ENCODE measurements at regions not wholly inside any gene's neighbourhood (a gene's known extent, or its start where the extent isn't known, plus 50 kb on each side); places are given as distances from the start of the nearest gene placed in this dataset.
"Not testable (repeated sequence)": the region's sequence is repeated elsewhere in the genome, so short reads cannot be mapped to it uniquely, and the experiment has no call there.

DNA sequence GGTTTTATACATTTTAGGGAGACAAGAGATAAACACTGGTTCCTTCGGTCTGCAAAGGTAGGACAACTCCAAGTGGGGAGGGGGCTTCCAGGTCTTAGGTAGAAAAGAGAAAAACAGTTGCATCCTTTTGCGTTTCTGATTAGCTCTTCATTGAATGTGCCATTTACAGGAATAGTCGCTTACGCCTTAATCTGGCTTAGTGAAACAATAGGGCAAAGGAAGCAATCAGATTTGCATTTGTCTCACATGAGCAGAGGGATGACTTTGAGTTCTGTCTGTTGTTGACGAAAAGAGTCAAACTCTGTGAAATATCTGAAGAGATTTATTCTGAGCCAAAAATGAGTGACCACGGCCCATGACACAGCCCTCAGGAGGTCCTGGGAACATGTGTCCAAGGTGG, 166.0 kb upstream of the ATP10A start:
- no peak overlapping the region for H3K4me3 ChIP-seq (ENCODE audit: low read length)
- H3K9ac ChIP-seq (ENCODE audit: low read depth, low read length), result no peak overlapping the region
- peaks cover 14% of the 10 kb centered on the region for H3K4me1 ChIP-seq (ENCODE audit: insufficient read depth, low read length)
- H3K27me3 ChIP-seq (ENCODE audit: insufficient read depth, low read length), result no peaks in the 10 kb centered on the region
- H3K9me3 ChIP-seq (ENCODE audit: insufficient read depth, low read depth, low read length), result no peaks in the 10 kb centered on the region
- 86% methylated on average over 6 of the region's 6 CpGs for WGBS
- no peak overlapping the region for H3K27ac ChIP-seq (ENCODE audit: low read depth, low read length)
- no peaks in the 10 kb centered on the region for H3K36me3 ChIP-seq (ENCODE audit: insufficient read depth, low read length)

- WGBS, result 86% methylated on average over 13 of the region's 13 CpGs
- Histone ChIP-seq H3K27me3 (ENCODE audit: insufficient read depth, low read length) (no peaks in the 10 kb centered on the region), H3K4me3 (ENCODE audit: low read length) (no peak overlapping the region)
These were observed 165.1 kb upstream of the ATP10A start for GRCh38 chr15:26028086-26028740.

GRCh38 chr15:26026671-26027070, 163.5 kb upstream of the ATP10A start:
- peaks cover 14% of the 10 kb centered on the region for H3K4me1 ChIP-seq (ENCODE audit: insufficient read depth, low read length)
- H3K36me3 ChIP-seq (ENCODE audit: insufficient read depth, low read length); H3K9me3 ChIP-seq (ENCODE audit: insufficient read depth, low read depth, low read length); H3K27ac ChIP-seq (ENCODE audit: low read depth, low read length); H3K27me3 ChIP-seq (ENCODE audit: insufficient read depth, low read length); H3K4me3 ChIP-seq (ENCODE audit: low read length); H3K9ac ChIP-seq (ENCODE audit: low read depth, low read length): not testable (repeated sequence)
- 94% methylated on average over 3 of the region's 3 CpGs for WGBS

More at GRCh38 chr15:26028086-26028740, 165.1 kb upstream of the ATP10A start:
- no peaks in the 10 kb centered on the region for H3K9me3 ChIP-seq (ENCODE audit: insufficient read depth, low read depth, low read length)
- H3K9ac ChIP-seq (ENCODE audit: low read depth, low read length), result no peak overlapping the region
- H3K4me1 ChIP-seq (ENCODE audit: insufficient read depth, low read length), result peaks cover 14% of the 10 kb centered on the region
- no peaks in the 10 kb centered on the region for H3K36me3 ChIP-seq (ENCODE audit: insufficient read depth, low read length)
- no peak overlapping the region for H3K27ac ChIP-seq (ENCODE audit: low read depth, low read length)

DNA sequence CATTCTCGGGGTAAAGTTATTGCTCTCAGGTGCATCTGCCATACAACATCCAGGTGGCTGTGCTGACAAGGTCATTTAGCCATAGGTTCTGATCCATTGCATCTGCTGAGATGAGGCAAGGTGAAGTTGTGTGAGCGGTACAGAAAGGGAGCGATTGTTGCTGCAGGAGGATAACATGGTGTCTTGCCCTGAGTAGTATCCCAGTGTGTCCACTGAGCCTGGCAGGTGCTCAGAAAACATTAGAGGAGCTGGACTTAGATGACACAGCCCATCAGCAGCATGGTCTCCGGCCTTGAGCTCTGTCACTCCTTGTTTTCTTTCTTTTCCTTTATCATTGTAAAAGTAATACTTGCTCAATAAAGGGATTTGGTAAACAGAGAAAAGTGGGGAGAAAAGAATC, 161.1 kb upstream of the ATP10A start:
- H3K9ac ChIP-seq (ENCODE audit: low read depth, low read length), result no peak overlapping the region
- 92% methylated on average over 4 of the region's 4 CpGs for WGBS
- H3K4me3 ChIP-seq (ENCODE audit: low read length), result no peak overlapping the region
- no peaks in the 10 kb centered on the region for H3K27me3 ChIP-seq (ENCODE audit: insufficient read depth, low read length)
- no peaks in the 10 kb centered on the region for H3K36me3 ChIP-seq (ENCODE audit: insufficient read depth, low read length)
- H3K27ac ChIP-seq (ENCODE audit: low read depth, low read length), result no peak overlapping the region
- H3K9me3 ChIP-seq (ENCODE audit: insufficient read depth, low read depth, low read length), result no peaks in the 10 kb centered on the region
- H3K4me1 ChIP-seq (ENCODE audit: insufficient read depth, low read length), result peaks cover 11% of the 10 kb centered on the region

DNA sequence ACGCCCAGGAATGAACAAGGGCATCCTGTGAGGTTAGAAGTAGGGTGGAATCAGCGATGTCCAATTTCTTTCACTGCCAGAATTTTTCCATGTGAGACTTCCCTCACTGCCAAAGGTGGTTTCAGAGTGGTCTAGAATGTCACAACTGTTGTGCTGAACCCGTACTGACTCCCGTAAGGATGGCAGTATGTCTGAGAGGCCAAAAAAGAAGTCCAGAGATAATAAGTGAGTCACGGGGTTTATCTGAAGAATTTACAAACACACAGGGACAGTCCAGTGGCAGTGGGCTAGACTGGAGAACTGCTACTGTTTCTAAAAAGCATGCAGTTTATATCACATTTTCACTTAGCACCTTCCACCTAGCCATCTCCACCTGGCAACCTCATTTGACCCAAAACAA, 160.6 kb upstream of the ATP10A start:
- H3K4me1 ChIP-seq (ENCODE audit: insufficient read depth, low read length), result peaks cover 6% of the 10 kb centered on the region
- 94% methylated on average over 5 of the region's 5 CpGs for WGBS
- no peak overlapping the region for H3K9ac ChIP-seq (ENCODE audit: low read depth, low read length)
- H3K36me3 ChIP-seq (ENCODE audit: insufficient read depth, low read length), result no peaks in the 10 kb centered on the region
- no peaks in the 10 kb centered on the region for H3K9me3 ChIP-seq (ENCODE audit: insufficient read depth, low read depth, low read length)
- no peaks in the 10 kb centered on the region for H3K27me3 ChIP-seq (ENCODE audit: insufficient read depth, low read length)
- no peak overlapping the region for H3K27ac ChIP-seq (ENCODE audit: low read depth, low read length)
- no peak overlapping the region for H3K4me3 ChIP-seq (ENCODE audit: low read length)

DNA sequence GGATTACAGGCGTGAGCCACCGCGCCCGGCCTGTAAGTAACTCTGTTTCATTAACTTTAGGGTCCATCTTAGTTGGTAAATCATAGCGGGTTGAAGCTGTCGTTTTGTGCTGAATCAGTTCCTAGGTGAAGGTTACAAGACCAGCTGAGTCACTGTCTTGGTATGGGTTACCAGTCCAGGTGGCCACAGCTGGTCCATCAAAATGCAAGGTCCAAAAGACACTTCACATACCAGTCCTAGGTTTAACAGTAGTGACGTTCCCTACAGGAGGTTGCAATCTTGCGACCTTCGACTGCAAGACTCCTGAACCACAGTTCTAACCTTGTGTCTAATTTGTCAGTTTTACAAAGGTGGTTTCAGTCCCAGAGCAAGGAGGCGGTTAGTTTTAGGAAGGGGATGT, 160.1 kb upstream of the ATP10A start:
- Histone ChIP-seq H3K27ac (ENCODE audit: low read depth, low read length) (no peak overlapping the region), H3K4me1 (ENCODE audit: insufficient read depth, low read length) (0 out of 2 replicates have a peak, but pooled peaks cover under 1% of the 10 kb centered on the region), H3K9ac (ENCODE audit: low read depth, low read length) (no peak overlapping the region), H3K36me3 (ENCODE audit: insufficient read depth, low read length) (no peaks in the 10 kb centered on the region), H3K9me3 (ENCODE audit: insufficient read depth, low read depth, low read length) (no peaks in the 10 kb centered on the region), H3K27me3 (ENCODE audit: insufficient read depth, low read length) (no peaks in the 10 kb centered on the region), H3K4me3 (ENCODE audit: low read length) (no peak overlapping the region)
- WGBS, result 96% methylated on average over 10 of the region's 10 CpGs

GRCh38 chr15:26020871-26021270, 157.7 kb upstream of the ATP10A start:
- Histone ChIP-seq H3K27me3 (ENCODE audit: insufficient read depth, low read length) (no peaks in the 10 kb centered on the region), H3K36me3 (ENCODE audit: insufficient read depth, low read length) (no peaks in the 10 kb centered on the region), H3K9ac (ENCODE audit: low read depth, low read length) (no peak overlapping the region), H3K9me3 (ENCODE audit: insufficient read depth, low read depth, low read length) (no peaks in the 10 kb centered on the region), H3K4me3 (ENCODE audit: low read length) (no peak overlapping the region), H3K4me1 (ENCODE audit: insufficient read depth, low read length) (no peaks in the 10 kb centered on the region), H3K27ac (ENCODE audit: low read depth, low read length) (no peak overlapping the region)
- WGBS, result 96% methylated on average over 8 of the region's 8 CpGs

DNA sequence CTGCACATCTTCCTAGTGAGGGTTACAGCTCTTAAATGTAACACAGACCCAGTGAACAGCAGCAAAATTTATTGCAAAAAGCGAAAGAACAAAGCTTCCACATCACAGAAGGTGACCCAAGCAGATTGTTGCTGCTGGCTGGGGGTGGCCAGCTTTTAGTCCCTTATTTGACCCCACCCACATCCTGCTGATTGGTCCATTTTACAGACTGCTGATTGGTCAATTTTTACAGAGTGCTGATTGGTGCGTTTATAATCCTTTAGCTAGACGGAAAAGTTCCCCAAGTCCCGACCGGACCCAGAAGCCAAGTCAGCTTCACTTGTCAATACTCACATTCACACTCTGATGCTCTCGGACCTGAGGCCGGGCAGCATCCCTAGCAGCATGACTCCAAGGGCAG, 154.5 kb upstream of the ATP10A start:
- Histone ChIP-seq H3K36me3 (ENCODE audit: insufficient read depth, low read length) (no peaks in the 10 kb centered on the region), H3K4me3 (ENCODE audit: low read length) (no peak overlapping the region), H3K27me3 (ENCODE audit: insufficient read depth, low read length) (no peaks in the 10 kb centered on the region), H3K27ac (ENCODE audit: low read depth, low read length) (no peak overlapping the region), H3K9ac (ENCODE audit: low read depth, low read length) (no peak overlapping the region), H3K9me3 (ENCODE audit: insufficient read depth, low read depth, low read length) (no peaks in the 10 kb centered on the region), H3K4me1 (ENCODE audit: insufficient read depth, low read length) (no peaks in the 10 kb centered on the region)
- WGBS, result 96% methylated on average over 7 of the region's 7 CpGs

GRCh38 chr15:26015516-26016075, 152.5 kb upstream of the ATP10A start:
- H3K27ac ChIP-seq (ENCODE audit: low read depth, low read length), result no peak overlapping the region
- 85% methylated on average over 11 of the region's 11 CpGs for WGBS
- no peaks in the 10 kb centered on the region for H3K4me1 ChIP-seq (ENCODE audit: insufficient read depth, low read length)
- H3K36me3 ChIP-seq (ENCODE audit: insufficient read depth, low read length), result no peaks in the 10 kb centered on the region
- H3K9me3 ChIP-seq (ENCODE audit: insufficient read depth, low read depth, low read length), result no peaks in the 10 kb centered on the region
- H3K27me3 ChIP-seq (ENCODE audit: insufficient read depth, low read length), result no peaks in the 10 kb centered on the region
- no peak overlapping the region for H3K4me3 ChIP-seq (ENCODE audit: low read length)
- H3K9ac ChIP-seq (ENCODE audit: low read depth, low read length), result no peak overlapping the region

- H3K9ac ChIP-seq (ENCODE audit: low read depth, low read length), result no peak overlapping the region
- H3K27me3 ChIP-seq (ENCODE audit: insufficient read depth, low read length), result no peaks in the 10 kb centered on the region
- no peak overlapping the region for H3K27ac ChIP-seq (ENCODE audit: low read depth, low read length)
- H3K4me1 ChIP-seq (ENCODE audit: insufficient read depth, low read length), result no peaks in the 10 kb centered on the region
- H3K9me3 ChIP-seq (ENCODE audit: insufficient read depth, low read depth, low read length), result no peaks in the 10 kb centered on the region
- 88% methylated on average over 5 of the region's 5 CpGs for WGBS
- H3K4me3 ChIP-seq (ENCODE audit: low read length), result no peak overlapping the region
- no peaks in the 10 kb centered on the region for H3K36me3 ChIP-seq (ENCODE audit: insufficient read depth, low read length)
These were observed 150.9 kb upstream of the ATP10A start for GRCh38 chr15:26013981-26014380.

DNA sequence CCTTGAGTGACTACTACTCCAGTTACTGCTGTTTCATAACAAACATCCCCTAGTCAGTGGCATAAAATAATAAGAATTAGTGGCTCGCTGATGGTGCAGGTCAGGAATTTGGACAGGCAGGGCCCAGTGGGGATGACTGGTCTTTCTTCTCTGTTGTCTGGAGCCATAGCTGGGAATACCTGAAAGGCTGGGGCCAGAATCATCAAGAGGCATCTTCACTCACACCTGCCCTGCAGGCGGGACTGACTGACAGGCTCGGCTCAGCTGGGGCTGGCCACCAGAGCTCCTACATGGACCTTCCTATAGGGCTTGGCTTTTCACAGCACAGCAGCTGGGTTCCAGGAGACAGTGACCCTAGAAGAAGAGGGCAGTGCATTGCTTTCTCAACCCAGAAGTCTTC, 148.8 kb upstream of the ATP10A start:
- WGBS, result 87% methylated on average over 3 of the region's 3 CpGs
- Histone ChIP-seq H3K27ac (ENCODE audit: low read depth, low read length) (no peak overlapping the region), H3K9ac (ENCODE audit: low read depth, low read length) (no peak overlapping the region), H3K4me1 (ENCODE audit: insufficient read depth, low read length) (no peaks in the 10 kb centered on the region), H3K4me3 (ENCODE audit: low read length) (no peak overlapping the region), H3K27me3 (ENCODE audit: insufficient read depth, low read length) (no peaks in the 10 kb centered on the region), H3K9me3 (ENCODE audit: insufficient read depth, low read depth, low read length) (no peaks in the 10 kb centered on the region), H3K36me3 (ENCODE audit: insufficient read depth, low read length) (no peaks in the 10 kb centered on the region)

DNA sequence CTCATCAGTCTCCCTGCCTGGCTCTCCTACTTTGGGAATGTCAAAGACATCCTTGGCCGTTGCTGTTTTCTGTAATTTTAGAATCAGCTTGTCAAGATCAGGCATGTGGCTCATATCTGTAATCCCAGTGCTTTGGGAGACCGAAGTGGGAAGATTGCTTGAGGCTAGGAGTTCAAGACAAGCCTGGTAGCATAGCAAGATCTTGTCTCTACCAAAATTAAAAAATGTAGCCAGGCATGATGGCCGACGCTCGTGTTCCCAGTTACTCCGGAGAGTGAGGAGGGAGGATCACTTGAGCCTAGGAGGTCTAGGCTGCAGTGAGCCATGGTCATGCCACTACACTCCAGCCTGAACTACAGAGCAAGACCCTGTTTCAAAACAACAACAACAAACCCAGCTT, 144.0 kb upstream of the ATP10A start:
- H3K4me3 ChIP-seq (ENCODE audit: low read length), result no peak overlapping the region
- no peak overlapping the region for H3K27ac ChIP-seq (ENCODE audit: low read depth, low read length)
- no peaks in the 10 kb centered on the region for H3K27me3 ChIP-seq (ENCODE audit: insufficient read depth, low read length)
- 89% methylated on average over 6 of the region's 6 CpGs for WGBS
- H3K9ac ChIP-seq (ENCODE audit: low read depth, low read length), result no peak overlapping the region
- H3K4me1 ChIP-seq (ENCODE audit: insufficient read depth, low read length), result no peaks in the 10 kb centered on the region
- H3K9me3 ChIP-seq (ENCODE audit: insufficient read depth, low read depth, low read length), result no peaks in the 10 kb centered on the region
- H3K36me3 ChIP-seq (ENCODE audit: insufficient read depth, low read length), result no peaks in the 10 kb centered on the region

Data from HUES64 (cell line).